GM13976 (cell line): ENCODE measurements at regions not wholly inside any gene's neighbourhood (a gene's known extent, or its start where the extent isn't known, plus 50 kb on each side); places are given as distances from the start of the nearest gene placed in this dataset.

ENCODE experiments used
- DNase-seq: peaks from one replicate; pipeline ENCODE4 v3.0.0; 2012; ENCODE audit warnings: low spot score
- CTCF ChIP-seq: IDR thresholded peaks from 2 replicates; pipeline ENCODE4 v1.5.1; 2012; ENCODE audit warnings: borderline replicate concordance, mild to moderate bottlenecking; ENCODE audit not compliant: insufficient read depth; ENCODE audit errors: extremely low read depth, missing control alignments, control extremely low read depth
- in situ Hi-C: fragments of 300-500 bp; cut with MboI; formaldehyde crosslinking; loops from one replicate; pipeline ENCODE4 v1.12.0; 2022; ENCODE audit warnings: low sequenced_read_pairs, mixed read lengths, inconsistent platforms; ENCODE audit not compliant: unreplicated experiment

GRCh38 chr2:204110338-204110741 is 173.8 kb downstream of the ICOS start:
- in situ Hi-C loops = no loop called here
- peak; percentile 16 for DNase-seq
- TF ChIP-seq CTCF = no peak

GRCh38 chr2:204110751-204111516 is 174.4 kb downstream of the ICOS start:
- in situ Hi-C loops = no loop called here
- TF ChIP-seq CTCF = no peak
- DNase-seq = no peak

GRCh38 chr2:204112084-204112770 is 175.7 kb downstream of the ICOS start:
- DNase-seq = no peak
- no peak for TF ChIP-seq CTCF
- in situ Hi-C loops = no loop called here

DNA sequence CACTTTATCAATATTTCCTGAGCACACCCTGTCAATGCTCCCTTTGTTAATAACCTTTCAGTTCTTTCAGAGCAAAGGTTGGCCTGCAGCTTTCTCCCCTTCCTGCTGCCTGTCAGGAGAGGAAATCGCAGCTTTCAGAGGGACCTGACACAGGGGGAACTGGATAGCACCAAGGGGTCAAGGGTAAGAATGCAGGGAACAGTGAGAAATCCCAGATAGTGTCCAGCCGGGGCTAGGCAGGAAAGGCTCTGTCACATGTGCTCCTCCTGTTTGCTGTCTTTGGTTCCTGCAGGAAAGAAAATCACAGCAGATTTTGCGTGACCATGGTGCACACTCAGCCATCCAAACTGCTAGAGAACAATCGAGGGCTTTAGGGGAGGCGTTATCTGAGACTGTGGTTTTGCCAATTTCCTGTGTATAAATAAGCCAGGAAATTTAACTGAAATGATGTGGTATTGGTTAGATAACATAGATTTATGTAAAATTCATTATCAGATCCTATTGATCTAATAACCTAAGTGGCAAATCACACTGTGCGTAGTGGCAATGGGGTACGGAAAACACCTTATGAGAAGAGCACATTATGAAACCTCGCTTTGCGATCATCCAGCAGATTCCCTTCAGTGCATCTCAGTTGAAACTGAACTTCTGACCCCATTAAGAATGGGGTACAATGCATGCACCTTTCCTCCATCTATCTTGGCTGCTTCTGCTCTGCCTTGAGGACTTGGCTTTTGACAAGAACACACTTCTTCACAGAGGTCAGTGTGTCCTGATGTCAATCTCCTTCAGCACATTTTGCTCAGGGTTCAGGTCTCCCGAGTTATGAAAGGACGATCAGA is 178.0 kb downstream of the ICOS start:
- TF ChIP-seq CTCF = no peak
- DNase-seq = no peak
- in situ Hi-C loops = no loop called here

DNA sequence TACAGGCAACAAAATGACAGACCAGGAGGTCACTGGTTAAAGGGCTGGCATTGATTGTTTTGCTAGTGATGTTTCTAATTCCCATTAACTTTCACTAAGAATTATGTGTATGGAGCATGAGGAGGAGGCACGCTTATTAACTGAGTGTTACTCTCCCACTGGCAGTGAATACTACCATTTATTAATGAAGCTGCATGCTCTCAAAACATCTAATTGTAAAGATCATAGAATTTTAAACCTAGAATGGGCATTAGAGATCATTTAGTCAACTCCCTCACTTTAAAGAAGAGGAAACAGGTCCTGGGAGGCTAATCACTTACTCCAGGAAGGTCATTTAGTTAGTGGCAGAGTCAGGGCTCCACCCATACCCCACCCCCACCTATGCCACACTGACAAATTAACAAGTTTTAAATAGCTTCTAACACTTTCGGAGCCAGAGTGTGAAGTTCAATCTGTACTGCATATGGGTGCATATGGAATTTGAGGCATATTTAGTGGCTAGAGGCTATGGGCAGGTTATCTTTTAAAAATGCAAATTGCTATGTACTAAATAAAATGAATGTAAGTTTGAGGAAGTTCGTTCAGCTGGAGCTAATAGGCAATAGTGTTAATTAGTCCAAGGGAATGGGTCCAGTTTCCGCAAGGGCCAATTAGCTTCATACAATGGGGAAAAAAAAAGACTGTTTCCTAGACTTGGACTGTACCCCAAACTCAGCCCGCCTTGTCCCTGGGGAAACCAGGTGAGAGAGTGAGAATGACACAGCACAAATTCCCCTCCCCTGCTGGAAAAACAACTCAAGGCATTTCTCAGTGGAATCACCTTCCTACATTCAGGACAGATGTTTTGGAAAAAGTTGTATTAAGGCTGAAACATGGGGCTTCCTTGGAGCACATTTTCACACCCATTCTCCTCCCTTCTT is 178.8 kb downstream of the ICOS start:
- no peak for TF ChIP-seq CTCF
- DNase-seq = no peak
- in situ Hi-C loops = no loop called here
